Inferior parietal cortex (tissue), 1 donor: ENCODE measurements at regions not wholly inside any gene's neighbourhood (a gene's known extent, or its start where the extent isn't known, plus 50 kb on each side); places are given as distances from the start of the nearest gene placed in this dataset.
A peak's percentile ranks its signal among the peaks of the same experiment; 100 is the strongest.

Experiments used
- DNase-seq: peaks from one replicate; pipeline ENCODE4 v3.0.0-alpha.2; 2016; ENCODE audit errors: extremely low spot score

DNA sequence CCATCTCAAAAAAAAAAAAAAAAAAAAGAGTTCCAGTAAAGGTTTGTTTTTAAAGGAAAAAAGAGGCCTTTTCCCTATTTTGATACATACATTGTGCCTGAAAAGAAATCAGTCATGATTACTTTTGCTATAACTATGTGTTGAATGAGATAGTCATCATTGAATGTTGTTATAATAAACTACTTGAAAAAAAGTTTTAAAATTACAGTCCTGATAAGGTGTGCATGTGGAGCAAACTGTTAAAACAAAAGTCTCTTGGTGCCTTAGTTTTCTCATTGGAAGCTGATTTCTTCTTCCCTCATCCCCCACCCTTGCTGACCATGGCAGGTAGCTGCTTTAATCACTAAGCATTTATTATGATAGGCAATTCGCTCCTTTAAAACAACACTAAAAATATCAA lies 172.3 kb upstream of the TBCA start:
- no peak for DNase-seq

DNA sequence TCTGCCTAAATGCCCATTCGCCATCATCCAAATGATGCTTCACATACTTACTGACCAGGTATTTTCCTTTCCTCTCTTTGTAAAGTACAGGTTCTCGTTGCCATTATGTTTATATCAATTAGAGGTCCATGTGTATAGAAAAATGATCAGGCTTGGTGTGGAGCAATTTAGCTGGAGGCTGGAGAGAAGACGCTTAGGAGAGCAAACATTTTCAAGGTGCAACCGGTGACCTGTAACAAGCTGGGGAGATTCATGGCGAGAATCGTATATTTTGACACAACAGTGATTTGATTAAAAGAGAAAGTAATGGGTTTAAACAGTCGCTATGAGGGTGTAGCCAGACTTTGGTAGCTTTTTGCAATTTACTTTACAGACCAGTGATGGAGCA lies 170.9 kb upstream of the TBCA start:
- no peak for DNase-seq

DNA sequence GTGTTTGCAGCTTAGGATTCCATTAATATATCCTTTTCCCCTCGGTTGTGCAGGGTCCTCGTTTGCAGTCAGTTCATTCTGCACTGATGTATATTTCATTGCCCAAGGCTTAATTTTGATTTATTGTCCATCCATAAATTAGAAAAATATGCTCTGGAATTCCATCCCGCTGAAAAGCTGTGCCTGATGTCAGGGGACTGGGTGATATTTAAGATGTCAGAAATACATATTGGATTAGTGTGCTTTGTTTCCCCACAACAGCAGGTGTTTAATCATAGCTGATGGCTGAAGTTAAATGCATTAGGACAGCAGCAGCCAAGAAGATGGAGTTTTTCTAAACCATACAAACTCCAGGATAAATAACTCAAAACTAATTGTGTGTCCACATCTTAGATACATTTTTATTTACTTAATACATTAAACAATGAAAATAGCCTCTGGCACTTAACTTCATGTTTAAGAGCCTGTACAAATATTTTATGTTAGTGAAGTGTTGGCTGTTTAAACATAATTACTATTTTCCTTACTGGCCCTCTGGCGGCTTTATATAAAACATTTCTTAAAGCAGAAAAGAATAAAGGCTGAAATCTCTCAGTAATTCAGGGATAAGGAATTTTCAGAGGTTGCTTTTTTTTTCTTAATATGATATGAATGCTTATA lies 170.4 kb upstream of the TBCA start:
- DNase-seq = no peak

DNA sequence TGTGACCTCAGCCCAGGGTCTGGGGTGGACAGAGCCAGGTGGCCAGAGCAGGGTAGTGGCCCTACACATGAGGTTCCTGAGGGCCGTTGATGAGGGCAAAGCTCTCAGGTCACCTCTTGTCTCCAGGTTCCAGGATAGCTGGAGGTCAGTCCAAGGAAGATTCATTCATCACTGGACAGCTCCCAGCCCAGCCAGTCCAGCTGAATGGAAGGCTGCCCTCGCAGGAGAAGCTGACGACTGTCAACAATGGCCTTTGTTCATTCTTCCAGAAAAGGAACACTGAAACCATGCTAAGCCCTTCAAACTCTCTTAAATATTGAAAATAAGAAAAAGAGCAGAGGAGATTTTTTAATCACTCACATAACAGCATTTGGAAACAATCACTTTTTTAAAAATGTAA lies 169.7 kb upstream of the TBCA start:
- DNase-seq = peak; percentile 60

DNA sequence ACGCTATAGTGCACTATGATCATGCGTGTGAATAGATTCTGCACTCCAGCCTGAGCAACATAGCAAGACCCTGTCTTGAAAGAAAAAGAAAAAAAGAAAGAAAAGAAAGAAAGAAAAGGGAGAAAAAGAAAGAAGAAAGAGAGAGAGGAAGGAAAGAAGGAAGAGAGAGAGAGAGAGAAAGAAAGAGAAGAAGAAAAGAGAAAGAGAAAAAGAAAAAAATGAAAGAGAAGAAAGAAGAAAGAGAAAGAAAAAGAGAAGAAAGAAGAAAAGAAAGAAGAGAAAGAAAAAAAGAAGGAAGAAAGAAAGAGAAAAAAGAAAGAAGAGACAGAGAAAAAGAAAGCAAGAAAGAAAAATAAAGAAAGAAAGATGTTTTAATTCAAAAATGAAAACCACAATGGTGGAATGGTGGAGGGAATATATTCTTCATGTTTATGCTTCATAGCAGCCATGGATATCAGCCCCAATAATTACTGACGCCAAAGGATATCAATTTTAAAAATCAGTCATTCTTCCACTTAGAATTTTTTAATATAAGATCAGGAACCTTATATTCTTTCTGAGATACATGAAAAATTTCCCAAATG lies 168.7 kb upstream of the TBCA start:
- no peak for DNase-seq

DNA sequence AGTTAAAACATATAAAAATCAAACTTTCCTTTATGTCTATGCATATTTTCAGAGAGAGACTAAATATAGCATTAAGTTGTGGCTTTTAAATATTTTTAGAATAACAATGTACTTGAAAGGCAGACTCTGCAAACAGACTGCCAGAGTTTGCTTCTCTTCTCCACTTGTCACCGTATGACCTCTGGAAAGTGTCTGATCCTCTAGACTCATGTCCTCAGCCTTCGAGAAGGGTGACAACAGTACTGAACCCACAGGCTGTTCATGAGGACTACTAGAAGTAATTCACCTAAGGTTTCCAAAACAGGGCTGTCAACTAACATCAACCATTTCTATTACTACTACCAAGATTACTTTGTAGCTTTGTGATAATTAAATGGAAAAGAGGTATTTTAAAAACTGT lies 167.7 kb upstream of the TBCA start:
- DNase-seq = no peak

DNA sequence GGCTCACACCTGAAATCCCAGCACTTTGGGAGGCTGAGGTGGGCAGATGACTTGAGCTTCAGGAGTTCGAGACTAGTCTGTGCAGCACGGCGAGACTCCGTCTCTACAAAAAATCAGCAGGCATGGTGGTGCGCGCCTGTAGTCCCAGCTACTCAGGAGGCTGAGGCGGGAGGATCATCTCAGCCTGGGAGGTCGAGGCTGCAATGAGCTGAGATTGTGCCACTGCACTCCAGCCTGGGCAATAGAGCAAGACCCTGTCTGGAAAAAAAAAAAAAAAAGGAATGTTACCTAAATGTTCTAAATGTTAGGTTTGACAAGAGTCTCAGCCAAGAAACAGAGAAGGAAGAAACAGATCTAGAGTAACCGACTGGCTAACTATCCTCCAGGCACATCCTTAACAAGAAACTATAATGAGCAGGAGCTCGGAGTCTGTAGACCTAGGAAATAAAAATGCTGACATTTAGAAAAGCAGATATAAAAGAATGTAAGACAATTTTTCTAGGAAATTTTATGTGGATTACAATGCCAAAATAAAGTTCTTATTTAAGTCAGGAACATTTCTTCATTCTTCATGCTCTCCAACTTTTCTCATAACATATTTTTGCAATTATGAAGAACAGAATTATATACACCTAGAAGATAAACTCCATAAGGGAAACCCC lies 166.6 kb upstream of the TBCA start:
- DNase-seq = no peak

DNA sequence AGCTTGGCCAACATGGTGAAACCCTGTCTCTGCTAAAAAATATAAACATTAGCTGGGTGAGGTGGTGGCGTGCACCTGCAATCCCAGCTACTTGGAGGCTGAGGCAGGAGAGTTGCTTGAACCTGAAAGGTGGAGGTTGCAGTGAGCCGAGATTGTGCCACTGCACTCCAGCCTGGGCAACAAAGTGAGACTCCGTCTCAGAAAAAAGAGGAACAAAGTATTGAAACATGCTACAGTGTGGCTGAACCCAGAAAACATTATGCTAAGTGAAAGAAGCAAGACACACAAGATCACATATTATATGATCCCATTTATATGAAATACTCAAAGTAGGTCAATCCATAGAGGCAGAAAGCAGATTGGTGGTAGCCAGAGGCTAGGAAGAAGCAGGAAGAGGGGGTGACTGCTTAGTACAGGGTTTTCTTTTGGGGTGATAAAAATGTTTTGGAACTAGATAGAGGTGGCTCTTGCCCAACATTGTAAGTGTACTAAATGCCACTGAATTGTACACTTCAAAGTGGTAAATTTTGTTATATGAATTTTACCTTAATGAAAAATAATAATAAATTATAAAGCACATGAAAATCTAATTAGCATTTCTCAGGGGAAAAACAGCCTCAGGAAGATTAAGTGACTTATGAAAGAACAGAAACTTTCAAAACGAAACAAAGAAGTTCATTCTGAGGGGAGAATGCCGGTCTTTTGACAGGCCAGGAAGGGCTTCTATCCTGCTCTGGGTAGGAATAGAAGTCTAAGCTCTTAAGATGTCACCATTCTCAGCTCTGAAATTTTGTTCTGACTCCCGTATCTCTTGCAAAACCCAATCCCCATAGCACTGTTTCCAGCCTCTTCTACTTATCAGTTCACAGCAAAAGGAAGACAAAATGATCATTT lies 161.1 kb upstream of the TBCA start:
- no peak for DNase-seq

DNA sequence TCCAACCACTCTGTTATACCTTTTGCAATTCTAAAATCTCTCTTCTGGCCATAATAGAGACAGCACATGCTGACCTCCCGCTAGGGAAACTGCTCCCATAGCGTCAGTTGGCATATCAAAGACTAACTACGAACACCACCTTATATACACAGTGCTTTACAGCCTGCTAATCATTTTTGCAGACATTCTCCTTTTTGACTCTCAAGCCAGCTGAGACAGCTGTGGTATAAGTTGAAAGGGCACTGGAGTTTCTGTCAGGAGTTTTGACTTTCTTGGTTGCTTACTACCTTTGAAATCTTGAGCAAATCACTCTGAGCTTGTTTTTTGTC lies 160.2 kb upstream of the TBCA start:
- DNase-seq = no peak

DNA sequence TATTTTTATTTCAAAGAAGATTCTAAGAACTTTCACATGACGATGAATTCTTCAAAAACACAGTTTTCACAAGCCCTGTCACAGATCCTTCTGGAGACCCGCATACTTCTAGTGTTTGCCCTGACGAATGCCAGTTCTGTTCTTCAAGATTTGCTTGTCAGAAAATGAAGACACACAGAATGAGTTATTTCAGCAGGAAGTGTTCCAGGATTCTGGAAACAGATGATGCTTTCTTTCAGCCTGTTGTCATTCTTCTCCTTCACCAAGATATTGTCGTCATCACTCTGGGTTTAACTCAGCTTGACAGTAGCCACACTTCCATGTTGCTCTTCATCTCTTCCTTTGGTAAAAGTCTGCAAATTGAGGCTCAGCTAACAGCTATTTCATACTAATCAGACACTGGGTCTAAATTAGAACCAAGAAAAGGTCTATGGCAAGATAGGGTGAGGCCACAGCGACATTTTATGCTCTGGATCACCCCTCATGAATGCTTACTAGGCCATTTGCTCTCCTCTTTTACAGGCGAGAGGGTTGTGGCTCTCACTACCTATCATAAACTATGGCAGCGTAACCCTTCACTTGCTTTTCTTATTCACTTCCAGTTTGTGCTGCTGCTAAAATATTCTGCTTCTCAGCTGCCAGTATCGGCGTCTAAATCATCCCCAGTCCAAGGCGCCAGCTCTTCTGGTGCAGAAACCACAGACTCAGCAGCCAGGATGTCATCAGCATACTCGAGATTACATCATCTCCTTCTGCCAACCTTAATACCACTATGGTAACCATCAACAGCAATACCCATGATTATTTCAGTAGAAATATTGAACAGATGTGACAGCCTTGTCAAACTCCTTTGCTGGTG lies 159.6 kb upstream of the TBCA start:
- no peak for DNase-seq

DNA sequence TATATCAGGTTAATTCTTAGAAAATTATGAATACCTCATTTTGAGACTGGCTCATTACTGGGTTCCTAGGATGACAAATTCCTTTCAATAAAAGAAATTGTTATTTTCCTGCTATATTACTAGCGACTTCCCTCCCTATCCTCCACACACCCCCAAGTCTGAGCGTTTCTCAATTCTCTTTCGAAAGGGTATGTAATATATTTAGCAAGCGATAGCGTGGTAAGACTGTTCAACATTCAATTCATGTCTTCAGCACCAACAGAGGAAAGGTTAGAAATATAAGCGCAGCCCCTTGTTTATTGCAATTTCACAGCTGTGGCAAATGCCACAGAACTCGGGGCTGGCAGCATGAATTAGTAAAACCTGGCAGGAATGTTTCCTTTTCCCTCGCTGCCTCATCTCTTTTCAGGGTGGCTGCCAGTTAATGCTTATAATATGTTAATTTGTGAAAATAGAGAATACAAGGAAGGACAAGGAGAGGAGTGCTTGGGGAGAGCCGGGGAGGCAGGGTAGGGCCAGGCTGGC lies 152.7 kb upstream of the TBCA start:
- no peak for DNase-seq

DNA sequence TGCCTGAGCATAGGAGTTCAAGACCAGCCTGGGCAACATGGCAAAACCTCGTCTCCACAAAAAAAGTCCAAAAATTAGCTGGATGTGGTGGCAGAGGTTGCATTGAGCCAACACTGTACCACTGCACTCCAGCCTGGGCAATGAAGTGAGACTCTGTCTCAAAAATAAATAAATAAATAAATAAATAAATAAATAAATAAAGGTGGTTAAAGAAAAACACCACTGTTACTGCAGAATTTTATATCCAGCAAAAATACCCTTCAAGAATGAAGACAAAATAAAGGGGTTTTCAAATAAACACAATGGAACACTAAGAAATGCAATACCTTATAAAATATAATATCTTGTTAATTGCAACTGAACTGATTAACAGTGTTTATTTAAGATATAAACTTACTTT lies 150.2 kb upstream of the TBCA start:
- no peak for DNase-seq

DNA sequence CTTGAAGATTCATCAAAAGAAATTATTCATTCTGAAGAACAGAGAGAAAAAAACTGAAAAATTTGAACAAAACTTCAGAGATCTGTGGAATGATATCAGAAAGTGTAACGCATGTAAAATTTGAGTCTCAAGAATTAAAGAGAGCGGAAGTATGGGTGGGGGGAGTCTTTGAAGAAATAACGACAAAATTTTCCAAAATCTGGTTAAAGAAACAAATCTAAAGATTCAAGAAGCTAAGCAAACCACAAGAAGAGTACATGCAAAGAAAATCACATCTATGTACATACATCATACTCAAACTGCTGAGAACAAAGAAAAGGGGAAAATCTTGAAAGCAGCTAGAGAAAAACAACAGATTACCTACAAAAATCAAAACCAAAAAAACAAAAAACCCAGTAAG lies 149.4 kb upstream of the TBCA start:
- DNase-seq = no peak

DNA sequence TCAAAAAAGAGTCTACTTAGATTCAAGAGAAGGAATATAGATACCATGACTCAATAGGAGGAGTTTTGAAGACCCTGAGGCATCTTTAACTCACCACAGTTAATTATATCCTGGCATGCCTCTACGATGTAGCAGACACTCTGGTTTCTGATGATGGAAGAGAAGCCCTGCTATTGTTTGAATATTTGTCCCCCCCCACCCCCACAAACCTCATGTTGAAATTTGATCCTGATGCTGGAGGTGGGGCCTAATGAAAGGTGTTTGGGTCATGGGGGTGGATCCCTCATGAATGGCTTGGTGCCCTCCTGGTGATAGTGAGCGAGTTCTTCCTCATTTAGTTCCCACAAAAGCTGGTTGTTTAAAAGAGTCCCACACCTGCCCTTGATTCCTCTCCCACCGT lies 147.9 kb upstream of the TBCA start:
- no peak for DNase-seq

DNA sequence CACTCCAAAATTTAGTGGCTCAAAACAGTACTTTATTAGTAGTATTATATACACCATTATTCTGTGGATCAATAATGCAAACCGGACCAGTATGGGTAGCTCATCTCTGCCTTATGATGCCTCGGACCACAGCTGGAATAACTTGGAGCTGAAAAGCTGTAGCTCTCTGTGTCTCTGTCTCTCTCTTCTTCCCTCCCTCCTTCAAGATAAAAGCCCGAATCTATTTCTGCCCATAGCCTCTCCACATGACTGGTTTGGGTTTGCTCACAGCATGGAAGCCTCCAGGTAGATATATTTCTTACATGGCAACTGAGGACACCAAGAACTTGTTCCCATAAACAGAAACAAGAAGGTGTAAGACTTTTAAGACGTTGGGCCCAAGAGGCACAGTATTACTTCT lies 147.5 kb upstream of the TBCA start:
- DNase-seq = no peak

DNA sequence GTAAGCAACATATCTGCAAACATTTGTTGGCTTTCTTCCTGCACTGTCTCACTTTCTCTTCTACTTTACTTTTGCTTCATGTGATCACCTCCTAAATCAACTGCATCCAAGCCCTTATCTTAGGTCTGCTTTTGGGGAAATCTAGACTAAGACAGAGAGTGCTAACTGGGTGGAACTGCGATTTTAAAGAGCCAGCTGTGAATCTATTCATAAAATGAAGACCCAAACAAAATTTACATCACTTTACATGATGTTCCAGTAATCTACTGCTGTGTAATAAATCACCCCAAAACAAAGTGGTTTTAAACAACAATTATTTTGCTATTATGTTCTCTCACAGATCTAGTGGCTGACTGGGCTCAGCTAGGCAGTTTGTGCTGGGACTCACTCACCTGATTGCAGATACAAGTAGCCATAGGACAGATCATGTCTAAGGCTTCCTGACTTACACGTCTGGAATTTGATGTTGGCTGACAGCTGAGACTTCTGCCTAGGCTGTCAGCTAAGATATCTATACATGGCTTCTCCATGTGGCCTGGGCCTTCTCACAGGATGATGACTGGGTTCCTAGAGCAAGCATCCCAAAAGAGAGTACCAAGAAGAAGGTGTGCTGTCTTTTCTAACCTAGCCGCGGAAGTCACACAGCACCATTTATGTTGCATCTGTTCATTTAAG lies 145.1 kb upstream of the TBCA start:
- DNase-seq = no peak

DNA sequence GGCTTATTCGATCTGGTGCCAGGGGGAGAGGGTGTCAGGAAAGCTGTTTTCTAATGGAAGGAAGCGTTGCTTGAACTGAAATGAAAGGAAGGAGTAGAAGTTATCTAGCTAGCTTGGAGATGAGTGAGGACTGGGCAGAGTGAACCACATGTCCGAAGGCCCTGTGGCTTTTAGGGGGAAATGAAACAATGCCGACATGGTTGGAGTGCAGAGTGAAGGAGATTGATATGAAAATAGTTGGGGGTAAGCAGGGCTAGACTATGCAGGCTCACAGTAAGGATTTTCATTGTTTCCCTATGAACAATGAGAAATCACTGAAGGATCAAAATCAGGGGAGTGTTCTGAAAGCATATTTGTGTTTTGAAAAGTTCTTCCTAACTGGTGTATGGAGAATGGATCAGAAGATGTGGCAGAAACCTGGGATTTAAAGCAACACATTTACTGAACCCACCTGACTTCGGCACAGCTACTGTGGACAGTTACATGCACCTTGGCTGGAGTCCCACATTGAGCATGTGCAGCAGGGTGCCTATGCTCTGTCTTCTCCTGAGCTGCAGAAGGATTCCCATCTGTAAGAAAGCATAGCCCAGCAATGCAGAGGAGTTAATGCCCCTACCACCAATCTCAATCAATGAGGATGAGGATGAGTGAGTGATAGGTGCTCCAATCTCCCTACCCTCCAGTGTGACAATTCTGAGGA lies 144.4 kb upstream of the TBCA start:
- no peak for DNase-seq

DNA sequence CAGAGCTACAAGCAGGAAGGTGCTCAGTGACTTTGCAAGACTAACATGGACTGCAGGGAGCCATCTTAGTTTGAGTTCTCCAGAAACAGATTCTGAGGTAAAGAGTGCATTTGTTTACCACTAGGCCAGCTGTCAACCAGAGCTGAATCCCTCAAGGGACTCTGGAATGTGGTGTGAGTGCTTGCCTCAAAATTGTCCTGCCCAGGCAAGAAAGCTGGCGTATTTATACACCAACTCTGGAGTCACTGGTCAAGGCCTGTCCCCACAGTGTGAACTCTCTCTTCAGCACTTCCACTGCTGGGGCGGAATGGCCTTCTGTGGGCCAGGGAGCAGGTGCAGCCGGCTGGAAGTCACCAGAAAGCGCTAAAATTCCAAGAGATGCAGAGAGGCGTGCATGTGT lies 139.2 kb upstream of the TBCA start:
- DNase-seq = no peak

DNA sequence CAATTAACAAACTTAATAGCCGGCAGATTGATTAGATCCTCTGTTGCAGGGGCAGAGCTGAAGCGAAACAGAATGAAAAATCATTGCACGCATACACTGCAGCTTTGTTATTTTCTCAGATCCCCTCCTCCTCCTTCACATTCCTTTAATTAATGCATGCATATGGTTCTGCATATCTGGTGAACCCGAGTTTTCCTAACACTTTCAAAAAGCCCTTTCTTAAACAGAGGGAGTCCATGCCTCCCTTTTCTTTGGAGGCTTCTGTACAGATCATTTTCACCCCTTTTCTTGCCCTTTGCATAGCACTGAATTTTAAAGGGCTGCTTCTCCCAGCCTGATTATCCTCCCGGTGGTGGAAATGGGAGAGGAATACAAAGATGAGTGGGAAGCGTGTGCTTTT lies 136.6 kb upstream of the TBCA start:
- no peak for DNase-seq

DNA sequence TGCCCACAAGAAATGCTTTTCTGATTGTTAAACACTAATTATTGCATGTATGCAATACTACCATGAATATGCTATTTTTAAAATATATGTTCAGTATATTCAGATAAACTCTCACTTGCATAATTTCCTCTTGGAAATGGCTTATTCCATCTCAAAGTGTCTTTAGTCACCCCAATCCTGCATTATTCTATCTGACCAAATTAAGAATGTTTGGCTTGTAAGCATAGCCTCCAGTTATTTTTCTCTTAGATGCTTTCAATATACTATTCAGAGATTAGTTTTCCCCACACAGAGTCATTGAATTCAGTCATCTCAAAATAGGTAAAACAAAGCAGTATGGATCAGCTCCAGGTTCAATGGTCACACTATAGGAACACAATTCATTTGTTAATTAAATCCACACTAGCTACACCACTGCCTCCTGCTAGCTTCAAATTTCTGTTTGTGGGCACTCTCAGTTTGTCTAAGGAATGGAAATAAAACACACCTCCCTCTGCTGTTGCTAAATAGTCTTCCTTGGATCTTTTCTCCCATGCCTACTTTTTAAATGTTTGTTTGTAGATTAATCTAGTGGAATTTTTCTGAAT lies 134.6 kb upstream of the TBCA start:
- no peak for DNase-seq
